ENCODE measurements at regions not wholly inside any gene's neighbourhood (a gene's known extent, or its start where the extent isn't known, plus 50 kb on each side); places are given as distances from the start of the nearest gene placed in this dataset.

DNA sequence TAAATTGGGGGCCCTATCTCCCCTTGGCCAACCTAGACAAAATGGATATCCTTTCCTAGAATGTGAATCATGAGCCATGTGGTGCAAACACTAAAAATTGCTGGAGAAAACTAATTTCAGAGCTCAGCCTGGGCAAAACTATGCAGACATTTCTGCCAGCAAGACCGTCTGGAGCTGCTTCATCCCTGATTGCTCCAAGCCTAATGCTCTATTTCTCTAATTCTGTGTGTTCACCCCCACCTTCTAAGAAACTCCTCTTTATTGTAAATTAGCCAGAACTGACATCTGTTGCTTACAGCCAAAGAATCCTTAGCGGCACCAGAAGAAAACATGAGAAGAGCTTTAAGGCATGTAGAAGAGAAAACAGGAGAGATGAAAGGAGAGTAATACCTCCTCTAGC, 337.7 kb upstream of the CHAC2 start:
- no peak for DNase-seq
- in situ Hi-C loops (cut with HindIII; ENCODE audit: low pct_ligation_motif_present, low pct_unique_long_range_greater_than_20kb, low sequenced_read_pairs), result no loop called here

GRCh38 chr2:53424902-53425301, 342.7 kb upstream of the CHAC2 start:
- in situ Hi-C loops (cut with HindIII; ENCODE audit: low pct_ligation_motif_present, low pct_unique_long_range_greater_than_20kb, low sequenced_read_pairs), result no loop called here
- no peak for DNase-seq

DNA sequence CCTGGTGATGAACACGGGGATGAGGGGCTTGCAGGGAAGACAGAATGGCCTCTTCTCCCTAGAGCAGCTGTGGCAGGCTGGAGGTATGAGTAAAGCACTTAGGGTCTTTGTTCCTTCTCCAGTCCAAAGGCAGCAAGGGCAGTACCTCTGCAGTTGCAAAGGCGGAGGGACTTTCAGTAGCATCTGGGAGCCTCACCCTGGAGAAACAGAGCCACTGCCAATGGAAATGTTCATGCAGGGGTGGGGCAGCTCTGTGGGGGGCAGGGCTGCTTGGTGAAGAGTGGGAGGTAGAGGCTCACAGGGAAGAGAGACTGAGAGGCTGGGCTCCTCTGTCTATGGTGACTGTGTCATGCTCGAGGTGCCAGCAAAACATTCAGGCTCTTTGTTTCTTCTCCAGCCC, 344.1 kb upstream of the CHAC2 start:
- in situ Hi-C loops (cut with HindIII; ENCODE audit: low pct_ligation_motif_present, low pct_unique_long_range_greater_than_20kb, low sequenced_read_pairs), result no loop called here

GRCh38 chr2:53422979-53423378, 344.6 kb upstream of the CHAC2 start:
- in situ Hi-C loops (cut with HindIII; ENCODE audit: low pct_ligation_motif_present, low pct_unique_long_range_greater_than_20kb, low sequenced_read_pairs), result no loop called here
- DNase-seq, result peak; percentile 54

More for the DNA sequence above, 344.1 kb upstream of the CHAC2 start:
- no peak for DNase-seq

GRCh38 chr2:53417385-53417784, 350.2 kb upstream of the CHAC2 start:
- in situ Hi-C loops (cut with HindIII; ENCODE audit: low pct_ligation_motif_present, low pct_unique_long_range_greater_than_20kb, low sequenced_read_pairs), result no loop called here
- no peak for DNase-seq

GRCh38 chr2:53407363-53408080, 360.1 kb upstream of the CHAC2 start:
- in situ Hi-C loops (cut with HindIII; ENCODE audit: low pct_ligation_motif_present, low pct_unique_long_range_greater_than_20kb, low sequenced_read_pairs), result no loop called here
- no peak for DNase-seq

DNA sequence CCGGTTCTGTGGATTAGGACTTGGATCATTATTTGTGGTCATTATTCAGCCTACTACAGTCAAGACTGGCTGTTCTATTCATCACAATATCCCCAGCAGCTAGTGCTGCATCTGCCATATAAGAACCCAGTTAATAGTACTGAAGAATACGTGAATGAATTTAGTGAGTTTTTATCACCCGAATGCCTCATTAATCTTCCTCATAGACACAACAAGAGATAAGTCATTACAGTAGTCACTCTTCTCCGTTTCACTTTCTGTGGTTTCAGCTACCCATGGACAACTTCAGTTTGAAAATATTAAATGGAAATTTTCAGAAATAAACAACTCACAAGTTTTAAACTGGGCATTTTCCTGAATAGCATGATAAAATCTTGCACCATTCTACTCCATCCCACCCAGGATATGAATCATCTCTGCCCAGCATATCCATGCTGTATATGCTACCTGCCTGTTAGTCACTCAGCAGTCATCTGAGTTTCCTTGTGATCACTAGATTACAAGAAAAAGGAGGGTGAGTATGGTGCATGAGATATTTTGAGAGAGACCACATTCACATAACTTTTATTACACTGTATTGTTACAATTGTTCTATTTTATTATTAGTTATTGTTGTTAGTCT, 363.7 kb upstream of the CHAC2 start:
- peak; percentile 69 for DNase-seq
- in situ Hi-C loops (cut with HindIII; ENCODE audit: low pct_ligation_motif_present, low pct_unique_long_range_greater_than_20kb, low sequenced_read_pairs), result no loop called here

GRCh38 chr2:53397085-53397484, 370.5 kb upstream of the CHAC2 start:
- in situ Hi-C loops (cut with HindIII; ENCODE audit: low pct_ligation_motif_present, low pct_unique_long_range_greater_than_20kb, low sequenced_read_pairs), result no loop called here
- DNase-seq, result no peak

DNA sequence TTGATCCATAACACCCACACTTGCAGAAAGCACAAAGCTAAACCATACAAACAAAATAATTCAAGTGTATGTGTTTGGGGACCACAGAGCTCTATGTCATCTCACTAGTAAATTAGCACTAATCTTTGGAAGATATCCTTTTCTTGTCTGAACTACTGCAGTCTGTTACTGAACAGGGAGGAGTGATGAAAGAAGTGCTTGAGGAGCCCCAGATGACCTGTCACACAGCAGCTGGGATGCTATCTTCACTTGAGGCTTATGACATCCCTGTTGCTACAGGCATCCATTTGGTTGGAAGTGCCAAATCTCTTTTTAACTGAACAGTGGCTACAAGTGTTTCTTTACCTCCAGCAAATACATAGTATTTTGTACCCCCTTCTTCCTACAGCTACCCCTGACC, 386.3 kb upstream of the CHAC2 start:
- no peak for DNase-seq
- in situ Hi-C loops (cut with HindIII; ENCODE audit: low pct_ligation_motif_present, low pct_unique_long_range_greater_than_20kb, low sequenced_read_pairs), result no loop called here

GRCh38 chr2:53379547-53379946, 388.1 kb upstream of the CHAC2 start:
- no peak for DNase-seq
- in situ Hi-C loops (cut with HindIII; ENCODE audit: low pct_ligation_motif_present, low pct_unique_long_range_greater_than_20kb, low sequenced_read_pairs), result no loop called here

GRCh38 chr2:53378791-53379190, 388.8 kb upstream of the CHAC2 start:
- DNase-seq, result peak; percentile 52
- in situ Hi-C loops (cut with HindIII; ENCODE audit: low pct_ligation_motif_present, low pct_unique_long_range_greater_than_20kb, low sequenced_read_pairs), result no loop called here

DNA sequence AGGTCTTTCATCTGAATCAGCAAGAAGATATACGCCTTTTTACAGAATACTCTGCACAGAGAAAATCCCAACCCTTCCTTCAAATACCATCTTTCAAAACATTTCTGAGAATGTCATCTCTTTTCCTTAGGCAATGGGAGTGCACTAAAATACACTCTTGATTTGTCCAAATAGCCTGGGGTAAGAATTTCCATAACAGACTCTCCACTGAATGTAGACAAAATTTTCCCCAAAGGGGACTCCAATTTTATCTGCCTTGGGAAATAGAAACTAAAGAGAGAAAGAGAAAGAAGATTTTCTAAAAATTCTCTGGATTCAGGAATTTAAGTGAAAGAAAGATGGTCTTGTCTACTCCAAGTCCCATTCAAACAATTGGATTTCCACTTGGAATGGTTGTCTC, 394.5 kb upstream of the CHAC2 start:
- DNase-seq, result no peak
- in situ Hi-C loops (cut with HindIII; ENCODE audit: low pct_ligation_motif_present, low pct_unique_long_range_greater_than_20kb, low sequenced_read_pairs), result no loop called here

DNA sequence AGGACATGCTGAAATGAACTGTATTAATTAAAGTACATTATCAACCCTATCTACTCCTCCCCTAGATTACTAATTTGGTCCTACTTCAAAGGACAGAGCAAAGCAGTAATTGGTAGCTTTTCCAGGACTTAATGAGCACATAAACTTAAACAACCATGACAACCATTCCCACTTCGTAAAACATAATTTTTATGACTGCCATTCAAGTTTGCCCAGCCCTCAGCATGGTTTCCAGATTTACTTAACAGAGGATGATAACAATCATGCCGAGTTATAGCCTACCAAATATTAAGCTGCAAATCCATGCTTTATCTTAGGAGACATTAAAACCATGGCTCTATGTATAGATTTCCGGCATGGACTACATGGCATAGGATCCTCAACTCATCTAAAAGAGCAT, 401.1 kb upstream of the CHAC2 start:
- DNase-seq, result no peak
- in situ Hi-C loops (cut with HindIII; ENCODE audit: low pct_ligation_motif_present, low pct_unique_long_range_greater_than_20kb, low sequenced_read_pairs), result no loop called here

DNA sequence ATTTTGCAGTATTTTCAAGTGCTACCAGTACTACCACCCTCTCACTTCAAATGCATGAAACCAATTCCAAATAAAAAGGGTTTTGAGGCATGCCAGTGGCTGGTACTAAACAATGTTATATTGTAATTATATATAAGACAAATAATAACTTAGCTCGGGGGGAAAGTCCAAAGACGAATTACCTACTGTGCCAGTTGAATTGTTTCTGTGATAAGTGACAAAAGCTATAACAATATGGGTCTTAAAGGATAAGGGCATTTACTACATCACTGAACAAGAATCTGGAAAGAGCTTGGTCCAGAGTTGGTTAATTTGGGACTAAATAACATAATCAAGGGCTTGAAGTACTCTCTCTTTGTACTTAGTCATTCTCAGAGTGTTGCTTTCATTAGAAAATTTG, 404.7 kb upstream of the CHAC2 start:
- in situ Hi-C loops (cut with HindIII; ENCODE audit: low pct_ligation_motif_present, low pct_unique_long_range_greater_than_20kb, low sequenced_read_pairs), result no loop called here
- no peak for DNase-seq

GRCh38 chr2:53356291-53356905, 411.2 kb upstream of the CHAC2 start:
- in situ Hi-C loops (cut with HindIII; ENCODE audit: low pct_ligation_motif_present, low pct_unique_long_range_greater_than_20kb, low sequenced_read_pairs), result no loop called here
- no peak for DNase-seq

GRCh38 chr2:53353135-53354114, 414.2 kb upstream of the CHAC2 start:
- peak; percentile 4 for DNase-seq
- in situ Hi-C loops (cut with HindIII; ENCODE audit: low pct_ligation_motif_present, low pct_unique_long_range_greater_than_20kb, low sequenced_read_pairs), result no loop called here

DNA sequence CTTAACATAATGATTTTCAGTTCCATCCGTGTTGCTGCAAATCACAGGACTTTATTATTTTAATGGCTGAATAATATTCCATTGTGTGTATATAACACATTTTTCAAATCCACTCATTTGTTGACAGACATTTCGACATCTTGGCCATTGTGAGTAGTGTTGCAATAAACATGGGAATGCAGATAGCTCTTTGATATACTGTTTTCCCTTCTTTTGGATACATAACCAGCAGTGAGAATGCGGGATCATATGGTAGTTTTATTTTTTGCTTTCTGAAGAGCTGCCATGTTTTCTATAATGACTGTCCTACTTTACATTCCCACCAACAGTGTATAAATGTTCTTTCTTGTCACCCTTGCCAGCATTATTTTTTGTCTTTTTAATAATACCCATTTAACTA, 420.3 kb upstream of the CHAC2 start:
- no peak for DNase-seq
- in situ Hi-C loops (cut with HindIII; ENCODE audit: low pct_ligation_motif_present, low pct_unique_long_range_greater_than_20kb, low sequenced_read_pairs), result no loop called here

DNA sequence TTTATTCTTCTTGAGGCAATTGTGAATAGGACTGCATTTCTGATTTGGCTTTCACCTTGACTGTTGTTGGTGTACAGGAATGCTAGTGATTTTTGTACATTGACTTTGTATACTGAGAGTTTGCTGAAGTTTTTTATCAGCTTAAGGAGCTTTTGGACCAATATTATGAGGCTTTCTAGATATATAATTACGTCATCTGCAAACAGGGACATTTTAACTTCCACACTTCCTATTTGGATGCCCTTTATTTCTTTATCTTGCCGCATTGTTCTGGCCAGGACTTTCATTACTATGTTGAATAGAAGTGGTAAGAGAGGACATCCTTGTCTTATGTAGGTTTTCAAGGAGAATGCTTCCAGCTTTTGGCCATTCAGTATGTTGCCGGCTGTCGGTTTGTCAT, 425.4 kb upstream of the CHAC2 start:
- no peak for DNase-seq
- in situ Hi-C loops (cut with HindIII; ENCODE audit: low pct_ligation_motif_present, low pct_unique_long_range_greater_than_20kb, low sequenced_read_pairs), result no loop called here

DNA sequence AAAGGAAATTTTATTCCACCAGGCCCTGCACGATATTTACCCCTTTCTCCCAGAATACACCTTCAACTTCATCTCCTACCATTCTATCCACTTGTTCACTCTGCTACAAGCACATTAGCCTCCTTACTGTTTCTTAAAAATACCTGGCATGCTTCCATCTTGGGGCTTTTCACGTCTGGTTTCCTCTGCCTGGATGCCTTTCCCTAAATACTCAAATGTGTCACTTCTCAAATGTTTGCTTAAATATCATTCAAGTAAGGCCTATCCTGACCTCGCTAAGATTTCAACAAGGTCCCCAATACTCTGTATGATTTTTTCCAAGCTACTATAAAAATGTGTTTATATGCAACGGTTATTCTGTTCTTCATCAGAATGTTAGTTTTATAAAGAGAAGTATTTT, 433.0 kb upstream of the CHAC2 start:
- in situ Hi-C loops (cut with HindIII; ENCODE audit: low pct_ligation_motif_present, low pct_unique_long_range_greater_than_20kb, low sequenced_read_pairs), result no loop called here

More for the DNA sequence above, 433.0 kb upstream of the CHAC2 start:
- no peak for DNase-seq
